ENCODE measurements at regions not wholly inside any gene's neighbourhood (a gene's known extent, or its start where the extent isn't known, plus 50 kb on each side); places are given as distances from the start of the nearest gene placed in this dataset.

- TF ChIP-seq EZH2 (IDR thresholded peaks at IDR 0.05; ENCODE audit: borderline replicate concordance, low read depth, low read length, poor library complexity, severe bottlenecking) (no peak), CTCF (conservative IDR thresholded peaks at IDR 0.05; ENCODE audit: low read depth, low read length) (no peak)
- Histone ChIP-seq H3K4me1 (ENCODE audit: insufficient read depth, low read length, poor library complexity, severe bottlenecking) (no peaks in the 10 kb centered on the region), H3K27ac (ENCODE audit: low read depth, low read length, poor library complexity, severe bottlenecking) (no peak overlapping the region), H3K9me3 (ENCODE audit: low read depth, low read length, poor library complexity, severe bottlenecking) (no peaks in the 10 kb centered on the region), H3K4me3 (ENCODE audit: low read depth, low read length, poor library complexity, severe bottlenecking) (no peak overlapping the region), H3K27me3 (replicated peaks; ENCODE audit: insufficient read depth, low read depth, low read length, poor library complexity) (peaks cover 14% of the 10 kb centered on the region), H3K36me3 (ENCODE audit: insufficient read depth, low read length, poor library complexity, severe bottlenecking) (no peaks in the 10 kb centered on the region)
- intact Hi-C loops (cut with micrococcal nuclease; ENCODE audit: unreplicated experiment): no loop called here
- POLR2A ChIA-PET (ENCODE audit: low non-redundant PET): no interaction called here
- DNase-seq (ENCODE audit: low spot score): no peak
- BruUV-seq (replicated peaks): no TSS peak
- CTCF ChIA-PET: no interaction called here
Measured at GRCh38 chr2:105570757-105571156, 171.9 kb upstream of the FHL2 start.

- DNase-seq (ENCODE audit: low spot score): no peak
- H3K27me3 ChIP-seq (replicated peaks; ENCODE audit: insufficient read depth, low read depth, low read length, poor library complexity): peaks cover 14% of the 10 kb centered on the region
- no peaks in the 10 kb centered on the region for H3K9me3 ChIP-seq (ENCODE audit: low read depth, low read length, poor library complexity, severe bottlenecking)
- no peaks in the 10 kb centered on the region for H3K4me1 ChIP-seq (ENCODE audit: insufficient read depth, low read length, poor library complexity, severe bottlenecking)
- intact Hi-C loops (cut with micrococcal nuclease; ENCODE audit: unreplicated experiment): no loop called here
- CTCF ChIA-PET: no interaction called here
- H3K4me3 ChIP-seq (ENCODE audit: low read depth, low read length, poor library complexity, severe bottlenecking): no peak overlapping the region
- TF ChIP-seq CTCF (conservative IDR thresholded peaks at IDR 0.05; ENCODE audit: low read depth, low read length): no peak
- no peak for TF ChIP-seq EZH2 (IDR thresholded peaks at IDR 0.05; ENCODE audit: borderline replicate concordance, low read depth, low read length, poor library complexity, severe bottlenecking)
- BruUV-seq (replicated peaks): no TSS peak
- H3K27ac ChIP-seq (ENCODE audit: low read depth, low read length, poor library complexity, severe bottlenecking): no peak overlapping the region
- POLR2A ChIA-PET (ENCODE audit: low non-redundant PET): no interaction called here
- no peaks in the 10 kb centered on the region for H3K36me3 ChIP-seq (ENCODE audit: insufficient read depth, low read length, poor library complexity, severe bottlenecking)
Measured at GRCh38 chr2:105570326-105570725, 171.5 kb upstream of the FHL2 start.

- Histone ChIP-seq H3K4me3 (ENCODE audit: low read depth, low read length, poor library complexity, severe bottlenecking) (no peak overlapping the region), H3K4me1 (ENCODE audit: insufficient read depth, low read length, poor library complexity, severe bottlenecking) (no peaks in the 10 kb centered on the region), H3K27ac (ENCODE audit: low read depth, low read length, poor library complexity, severe bottlenecking) (no peak overlapping the region), H3K27me3 (replicated peaks; ENCODE audit: insufficient read depth, low read depth, low read length, poor library complexity) (peaks cover 14% of the 10 kb centered on the region), H3K9me3 (ENCODE audit: low read depth, low read length, poor library complexity, severe bottlenecking) (no peaks in the 10 kb centered on the region), H3K36me3 (ENCODE audit: insufficient read depth, low read length, poor library complexity, severe bottlenecking) (no peaks in the 10 kb centered on the region)
- BruUV-seq (replicated peaks): no TSS peak
- intact Hi-C loops (cut with micrococcal nuclease; ENCODE audit: unreplicated experiment): no loop called here
- TF ChIP-seq EZH2 (IDR thresholded peaks at IDR 0.05; ENCODE audit: borderline replicate concordance, low read depth, low read length, poor library complexity, severe bottlenecking) (no peak), CTCF (conservative IDR thresholded peaks at IDR 0.05; ENCODE audit: low read depth, low read length) (no peak)
- ChIA-PET POLR2A (ENCODE audit: low non-redundant PET) (no interaction called here), CTCF (no interaction called here)
- DNase-seq (ENCODE audit: low spot score): no peak
Measured at GRCh38 chr2:105569606-105570005, 170.8 kb upstream of the FHL2 start.
